Fibroblast of mammary gland (primary cell): ENCODE measurements at regions not wholly inside any gene's neighbourhood (a gene's known extent, or its start where the extent isn't known, plus 50 kb on each side); places are given as distances from the start of the nearest gene placed in this dataset.

Experiments
- DNase-seq: peaks from one replicate; pipeline ENCODE4 v3.0.0-alpha.2; 2010; ENCODE audit warnings: low read depth
- H3K4me3 ChIP-seq: 2 replicates; pipeline ENCODE4 v1.5.1; 2011; ENCODE audit warnings: low read depth, mild to moderate bottlenecking, low read length, moderate library complexity; ENCODE audit not compliant: control insufficient read depth
- CTCF ChIP-seq: conservative IDR thresholded peaks from 2 replicates; pipeline ENCODE4 v1.5.1; 2011; ENCODE audit warnings: low read depth, low read length, inconsistent platforms; ENCODE audit not compliant: control insufficient read depth, insufficient read depth

GRCh38 chr6:168909288-168909687 is 344.4 kb downstream of the THBS2 start:
- no peak for DNase-seq
- no peak for TF ChIP-seq CTCF
- no peak overlapping the region for H3K4me3 ChIP-seq

DNA sequence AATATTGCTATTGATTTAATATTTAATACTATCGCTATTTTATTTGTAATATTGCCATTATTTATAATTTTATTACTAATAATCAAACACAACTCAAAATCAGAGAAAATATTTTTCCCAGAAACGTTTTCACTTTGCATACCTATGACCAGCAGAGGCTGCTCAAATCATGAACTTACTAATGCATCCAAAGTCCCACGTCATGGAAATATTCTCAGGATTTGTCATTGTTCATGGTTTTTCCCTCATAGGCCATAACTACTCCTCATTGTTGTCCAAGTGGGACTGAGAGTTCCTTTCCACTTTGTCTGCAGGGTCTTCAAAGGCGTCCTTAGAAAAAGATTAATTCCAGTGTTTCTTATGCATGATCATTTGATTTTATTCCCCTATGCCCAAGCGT is 344.8 kb downstream of the THBS2 start:
- peak; percentile 51 for TF ChIP-seq CTCF
- H3K4me3 ChIP-seq = no peak overlapping the region
- DNase-seq = peak; percentile 94

- no peak overlapping the region for H3K4me3 ChIP-seq
- DNase-seq = peak; percentile 95
- TF ChIP-seq CTCF = no peak
These were observed 345.5 kb downstream of the THBS2 start for GRCh38 chr6:168908166-168908565.

GRCh38 chr6:168906391-168906790 is 347.3 kb downstream of the THBS2 start:
- no peak overlapping the region for H3K4me3 ChIP-seq
- no peak for TF ChIP-seq CTCF
- no peak for DNase-seq

DNA sequence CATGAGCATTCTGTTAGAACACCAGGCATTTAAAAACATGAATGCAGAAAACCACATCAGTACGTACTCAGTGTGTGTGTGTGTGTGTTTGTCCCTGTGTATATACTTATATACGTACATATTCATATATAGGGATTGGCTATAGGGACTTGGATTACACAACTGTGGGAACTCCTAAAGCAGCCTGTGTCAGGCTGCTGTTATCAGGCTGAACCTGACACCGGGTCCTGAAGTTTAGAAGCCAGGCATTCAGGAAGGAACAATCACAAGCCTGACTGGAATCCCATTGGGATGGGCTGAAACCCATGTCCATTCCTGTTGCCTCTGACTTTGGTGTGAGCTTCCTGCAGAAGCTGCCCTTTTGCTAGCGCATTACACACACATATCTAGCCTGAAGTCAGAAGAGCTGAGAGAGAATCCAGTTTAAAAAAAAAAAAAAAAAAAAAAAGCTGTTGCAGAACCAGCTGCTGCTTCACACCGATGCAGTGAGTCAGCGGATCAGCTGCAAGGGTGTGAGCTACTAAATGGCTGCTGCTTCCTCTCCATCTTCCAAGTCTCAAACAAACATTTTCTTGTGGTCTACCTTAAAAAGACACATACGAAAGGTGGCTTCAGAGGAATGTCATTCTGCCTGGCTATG is 348.1 kb downstream of the THBS2 start:
- peak; percentile 36 for DNase-seq
- H3K4me3 ChIP-seq = no peak overlapping the region
- no peak for TF ChIP-seq CTCF

DNA sequence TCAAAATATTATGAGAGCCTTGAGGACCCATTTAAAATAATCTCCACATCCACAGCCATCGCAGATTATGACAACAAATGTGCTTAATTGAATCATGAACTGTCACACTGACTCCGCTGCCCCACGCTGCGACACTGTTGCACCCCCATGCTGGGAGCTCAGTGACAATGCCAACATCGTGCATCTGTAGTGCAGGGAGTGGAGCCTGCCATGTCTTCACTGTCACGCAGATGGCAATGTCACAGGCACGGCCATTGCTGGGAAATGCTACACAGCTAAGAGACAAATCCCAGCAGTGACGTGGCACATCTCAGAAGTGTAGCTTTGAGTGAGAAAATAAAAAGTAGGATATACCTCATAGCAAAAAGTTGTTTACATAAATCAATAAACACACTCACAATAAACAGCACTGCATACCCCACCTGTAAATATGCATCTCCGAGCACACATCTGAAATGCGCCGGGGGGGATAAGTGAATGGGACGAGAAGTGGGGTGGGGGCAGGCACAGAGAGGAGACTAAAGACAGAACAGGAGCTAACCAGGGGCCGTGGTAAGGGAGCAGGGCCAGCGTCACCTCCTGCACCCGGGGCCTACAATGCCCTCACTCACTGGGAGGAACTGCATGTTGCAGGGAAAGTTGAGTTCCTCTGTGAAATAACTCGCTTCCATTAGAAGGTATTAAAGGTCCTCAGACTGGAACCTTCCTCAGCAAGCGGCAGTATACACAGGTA is 349.9 kb downstream of the THBS2 start:
- TF ChIP-seq CTCF = no peak
- DNase-seq = no peak
- H3K4me3 ChIP-seq = no peak overlapping the region
